H9 (cell line): ENCODE measurements at regions not wholly inside any gene's neighbourhood (a gene's known extent, or its start where the extent isn't known, plus 50 kb on each side); places are given as distances from the start of the nearest gene placed in this dataset.

ENCODE experiments used
- DNase-seq: peaks from one replicate; pipeline ENCODE4 v3.0.0-alpha.2; 2017
- H2AFZ ChIP-seq: one replicate; pipeline ENCODE4 v1.6.1; 2013; ENCODE audit warnings: mild to moderate bottlenecking, low read length, control low read depth, moderate library complexity
- H2AK5ac ChIP-seq: 2 replicates; pipeline ENCODE4 v1.6.1; 2013; ENCODE audit warnings: low read length, control low read depth, mixed read lengths; ENCODE audit not compliant: insufficient read length
- H2BK120ac ChIP-seq: one replicate; pipeline ENCODE4 v1.6.1; 2013; ENCODE audit warnings: low read depth, mild to moderate bottlenecking, low read length, control low read depth, inconsistent platforms; ENCODE audit not compliant: poor library complexity, severe bottlenecking
- H2BK12ac ChIP-seq: 2 replicates; pipeline ENCODE4 v1.6.1; 2013; ENCODE audit warnings: low read length, control low read depth, mixed read lengths, low read depth; ENCODE audit not compliant: insufficient read length
- H2BK15ac ChIP-seq: 2 replicates; pipeline ENCODE4 v1.6.1; 2013; ENCODE audit warnings: low read depth, low read length, control low read depth
- H2BK20ac ChIP-seq: one replicate; pipeline ENCODE4 v1.6.1; 2013; ENCODE audit warnings: low read depth, mild to moderate bottlenecking, low read length, control low read depth, inconsistent platforms; ENCODE audit not compliant: poor library complexity, severe bottlenecking
- H2BK5ac ChIP-seq: 2 replicates; pipeline ENCODE4 v1.6.1; 2013; ENCODE audit warnings: low read length, control low read depth, mixed read lengths; ENCODE audit not compliant: insufficient read length
- H3K14ac ChIP-seq: 2 replicates; pipeline ENCODE4 v1.6.1; 2013; ENCODE audit warnings: low read length, control low read depth; ENCODE audit not compliant: insufficient read depth
- H3K18ac ChIP-seq: 2 replicates; pipeline ENCODE4 v1.6.1; 2013; ENCODE audit warnings: low read depth, mild to moderate bottlenecking, mixed read lengths, low read length, control low read depth; ENCODE audit not compliant: insufficient read length
- H3K23ac ChIP-seq: 2 replicates; pipeline ENCODE4 v1.6.1; 2013; ENCODE audit warnings: low read length, control low read depth, mixed read lengths, low read depth; ENCODE audit not compliant: insufficient read length
- H3K23me2 ChIP-seq: 2 replicates; pipeline ENCODE4 v1.6.1; 2013; ENCODE audit warnings: low read depth, mild to moderate bottlenecking, mixed read lengths, low read length, control low read depth; ENCODE audit not compliant: insufficient read length, poor library complexity, severe bottlenecking
- H3K27ac ChIP-seq: 2 replicates; pipeline ENCODE4 v1.5.1; 2013; ENCODE audit warnings: low read length, control low read depth, mixed read lengths, low read depth; ENCODE audit not compliant: insufficient read length
- H3K27me3 ChIP-seq: 2 replicates; pipeline ENCODE4 v1.6.1; 2013; ENCODE audit warnings: low read length, control low read depth, inconsistent platforms; ENCODE audit not compliant: insufficient read depth
- H3K4ac ChIP-seq: 2 replicates; pipeline ENCODE4 v1.6.1; 2013; ENCODE audit warnings: low read depth, mild to moderate bottlenecking, control low read depth, inconsistent platforms, low read length, moderate library complexity
- H3K4me1 ChIP-seq: 2 replicates; pipeline ENCODE4 v1.6.1; 2013; ENCODE audit warnings: low read length, control low read depth, inconsistent platforms; ENCODE audit not compliant: insufficient read depth
- H3K4me2 ChIP-seq: 2 replicates; pipeline ENCODE4 v1.6.1; 2013; ENCODE audit warnings: low read length, control low read depth, mixed read lengths; ENCODE audit not compliant: insufficient read length, insufficient read depth
- H3K56ac ChIP-seq: 2 replicates; pipeline ENCODE4 v1.6.1; 2013; ENCODE audit warnings: low read depth, mild to moderate bottlenecking, mixed read lengths, low read length, control low read depth; ENCODE audit not compliant: insufficient read length
- H3K79me1 ChIP-seq: 2 replicates; pipeline ENCODE4 v1.6.1; 2013; ENCODE audit warnings: low read depth, mild to moderate bottlenecking, moderate library complexity, low read length, control low read depth, inconsistent platforms; ENCODE audit not compliant: insufficient read depth, poor library complexity, severe bottlenecking
- H3K79me2 ChIP-seq: 2 replicates; pipeline ENCODE4 v1.6.1; 2013; ENCODE audit warnings: low read length, control low read depth, inconsistent platforms; ENCODE audit not compliant: insufficient read depth
- H3K9ac ChIP-seq: 2 replicates; pipeline ENCODE4 v1.6.1; 2013; ENCODE audit warnings: low read length, control low read depth, mixed read lengths; ENCODE audit not compliant: insufficient read length; ENCODE audit errors: extremely low read depth
- H3K9me3 ChIP-seq: one replicate; pipeline ENCODE4 v1.6.1; 2013; ENCODE audit warnings: low read depth, low read length, inconsistent platforms; ENCODE audit not compliant: control insufficient read depth
- H3T11ph ChIP-seq: one replicate; pipeline ENCODE4 v1.6.1; 2013; ENCODE audit warnings: mild to moderate bottlenecking, low read length, control low read depth, inconsistent platforms
- H4K20me1 ChIP-seq: one replicate; pipeline ENCODE4 v1.6.1; 2013; ENCODE audit not compliant: control insufficient read depth, insufficient read length, insufficient read depth
- H4K5ac ChIP-seq: 2 replicates; pipeline ENCODE4 v1.6.1; 2013; ENCODE audit warnings: low read depth, mild to moderate bottlenecking, mixed read lengths, low read length, control low read depth; ENCODE audit not compliant: insufficient read length
- H4K8ac ChIP-seq: replicated peaks from 2 replicates; pipeline ENCODE4 v1.6.1; 2013; ENCODE audit warnings: low read length, control low read depth, mixed read lengths, low read depth; ENCODE audit not compliant: insufficient read length
- H4K91ac ChIP-seq: 2 replicates; pipeline ENCODE4 v1.6.1; 2013; ENCODE audit warnings: low read depth, mild to moderate bottlenecking, moderate library complexity, mixed read lengths, low read length, control low read depth; ENCODE audit not compliant: insufficient read length
- H3K27ac Mint-ChIP-seq, 3 experiments: 2 replicates in 2 of 3; 3 replicates in 1 of 3; pipeline ENCODE4 v1.8.0; 2020 to 2021; ENCODE audit warnings: mixed read lengths in 3 of 3, mild to moderate bottlenecking in 1 of 3, moderate library complexity in 1 of 3
- H3K27me3 Mint-ChIP-seq: 2 replicates; pipeline ENCODE4 v1.8.0; 2021; ENCODE audit warnings: low read depth, mild to moderate bottlenecking, moderate library complexity, mixed read lengths
- H3K36me3 Mint-ChIP-seq, 3 experiments: 2 replicates in 2 of 3; 3 replicates in 1 of 3; pipeline ENCODE4 v1.8.0; 2020 to 2021; ENCODE audit warnings: low read depth in 3 of 3, mixed read lengths in 3 of 3; ENCODE audit not compliant: insufficient read depth in 1 of 3
- H3K4me1 Mint-ChIP-seq, 2 experiments: 2 replicates each; pipeline ENCODE4 v1.8.0; 2020; ENCODE audit warnings: mixed read lengths in 2 of 2
- H3K4me3 Mint-ChIP-seq, 2 experiments: 2 replicates in 1 of 2; 3 replicates in 1 of 2; pipeline ENCODE4 v1.8.0; 2020 to 2021; ENCODE audit warnings: mild to moderate bottlenecking in 2 of 2, mixed read lengths in 2 of 2, moderate library complexity in 1 of 2
- H3K9me3 Mint-ChIP-seq, 2 experiments: 2 replicates in 1 of 2; 3 replicates in 1 of 2; pipeline ENCODE4 v1.8.0; 2020; ENCODE audit warnings: mild to moderate bottlenecking in 2 of 2, mixed read lengths in 2 of 2, moderate library complexity in 1 of 2
- WGBS: extraction: QIAGEN DNeasy Blood & Tissue Kit; methylation state at CpG from one replicate; pipeline ENCODE4 v1.1.7; 2013; ENCODE audit warnings: missing lambda C conversion rate, low lambda C conversion rate, mixed read lengths; ENCODE audit not compliant: insufficient read length; ENCODE audit errors: extremely low coverage; 5-methylcytosine and 5-hydroxymethylcytosine counted together
- TF ChIP-seq, protein P1 (sequence below): fragments of 200-600 bp; sonication (generic); conservative IDR thresholded peaks from 3 replicates; pipeline ENCODE4 v1.8.0; 2021; ENCODE audit warnings: antibody characterized with exemption, mild to moderate bottlenecking

DNA sequence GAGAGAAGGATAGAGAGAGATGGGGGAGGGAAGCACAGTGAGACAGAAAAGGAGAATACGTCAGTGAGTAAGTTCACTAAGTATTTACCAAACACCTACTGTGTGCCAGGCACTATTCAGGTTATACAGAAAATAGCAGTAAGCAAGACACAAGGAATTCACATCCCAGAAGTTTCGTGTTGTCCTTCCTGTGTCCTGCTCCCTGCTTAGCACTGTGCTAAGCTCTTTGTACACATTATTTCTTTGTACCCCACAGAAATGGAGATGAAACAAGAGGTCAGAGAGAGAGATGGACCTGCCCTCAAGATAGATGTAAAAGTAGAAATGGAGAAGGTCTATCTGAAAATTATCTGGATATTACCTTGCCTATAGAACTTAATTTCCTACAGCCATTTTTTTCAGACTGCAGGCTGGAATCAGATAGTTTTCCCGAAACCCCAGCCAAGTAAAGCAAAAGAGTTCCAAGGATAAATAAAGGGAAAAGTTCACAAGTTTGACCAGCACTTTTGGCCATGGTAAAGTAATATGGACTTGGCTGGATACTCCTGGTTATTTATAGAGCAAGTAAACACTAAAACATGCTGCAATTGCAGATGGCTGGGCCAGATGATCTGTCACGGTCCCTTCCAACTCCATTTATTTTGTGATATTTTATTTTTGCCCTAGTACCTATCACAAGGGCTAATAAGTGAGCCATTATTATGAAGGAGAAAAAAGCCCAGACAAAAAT is 353.7 kb upstream of the SLC7A11 start:
- Mint-ChIP-seq H3K4me3 (no peak overlapping the region), H3K27ac (no peak overlapping the region), H3K36me3 (peaks cover 0 to 2% (median 0%) of the 10 kb centered on the region in 3 experiments; a peak in 3 of 7 replicates), H3K9me3 (peaks cover under 1 to 7% of the 10 kb centered on the region in 2 experiments; a peak in 4 of 5 replicates), H3K4me1 (peaks cover 3% of the 10 kb centered on the region in 2 experiments; a peak in 2 of 4 replicates), H3K27me3 (no peaks in the 10 kb centered on the region)
- no peak overlapping the region for H2AK5ac ChIP-seq
- H4K5ac ChIP-seq: no peak overlapping the region
- H3K9ac ChIP-seq: no peak overlapping the region
- no peaks in the 10 kb centered on the region for H3K23me2 ChIP-seq
- no peak overlapping the region for H3T11ph ChIP-seq
- H3K79me1 ChIP-seq: no peaks in the 10 kb centered on the region
- no peak overlapping the region for H2BK5ac ChIP-seq
- H3K4me1 ChIP-seq: no peaks in the 10 kb centered on the region
- H2BK120ac ChIP-seq: no peak overlapping the region
- H2BK15ac ChIP-seq: no peak overlapping the region
- H4K8ac ChIP-seq: no peak overlapping the region
- no peak overlapping the region for H2BK20ac ChIP-seq
- no peak overlapping the region for H2AFZ ChIP-seq
- no peak overlapping the region for H3K18ac ChIP-seq
- H3K27ac ChIP-seq: no peak overlapping the region
- no peak overlapping the region for H3K56ac ChIP-seq
- no peak for DNase-seq
- TF ChIP-seq, protein P1, sequence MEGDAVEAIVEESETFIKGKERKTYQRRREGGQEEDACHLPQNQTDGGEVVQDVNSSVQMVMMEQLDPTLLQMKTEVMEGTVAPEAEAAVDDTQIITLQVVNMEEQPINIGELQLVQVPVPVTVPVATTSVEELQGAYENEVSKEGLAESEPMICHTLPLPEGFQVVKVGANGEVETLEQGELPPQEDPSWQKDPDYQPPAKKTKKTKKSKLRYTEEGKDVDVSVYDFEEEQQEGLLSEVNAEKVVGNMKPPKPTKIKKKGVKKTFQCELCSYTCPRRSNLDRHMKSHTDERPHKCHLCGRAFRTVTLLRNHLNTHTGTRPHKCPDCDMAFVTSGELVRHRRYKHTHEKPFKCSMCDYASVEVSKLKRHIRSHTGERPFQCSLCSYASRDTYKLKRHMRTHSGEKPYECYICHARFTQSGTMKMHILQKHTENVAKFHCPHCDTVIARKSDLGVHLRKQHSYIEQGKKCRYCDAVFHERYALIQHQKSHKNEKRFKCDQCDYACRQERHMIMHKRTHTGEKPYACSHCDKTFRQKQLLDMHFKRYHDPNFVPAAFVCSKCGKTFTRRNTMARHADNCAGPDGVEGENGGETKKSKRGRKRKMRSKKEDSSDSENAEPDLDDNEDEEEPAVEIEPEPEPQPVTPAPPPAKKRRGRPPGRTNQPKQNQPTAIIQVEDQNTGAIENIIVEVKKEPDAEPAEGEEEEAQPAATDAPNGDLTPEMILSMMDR: no peak
- H3K79me2 ChIP-seq: no peaks in the 10 kb centered on the region
- H3K4ac ChIP-seq: no peak overlapping the region
- H2BK12ac ChIP-seq: no peak overlapping the region
- no peak overlapping the region for H3K14ac ChIP-seq
- no peak overlapping the region for H3K23ac ChIP-seq
- H3K27me3 ChIP-seq: no peaks in the 10 kb centered on the region
- H4K20me1 ChIP-seq: no peaks in the 10 kb centered on the region
- H4K91ac ChIP-seq: no peak overlapping the region
- no peak overlapping the region for H3K4me2 ChIP-seq
- WGBS: no CpG with 5 or more reads among the region's 4 CpGs
- no peaks in the 10 kb centered on the region for H3K9me3 ChIP-seq
